WTC11 (cell line): ENCODE measurements at regions not wholly inside any gene's neighbourhood (a gene's known extent, or its start where the extent isn't known, plus 50 kb on each side); places are given as distances from the start of the nearest gene placed in this dataset.

ENCODE experiments used
- ATAC-seq: fragments of 200-7000 bp; cut with Tn5 transposase; 2 replicates; pipeline ENCODE4 v1.10.0; 2021; ENCODE audit warnings: mild to moderate bottlenecking, moderate library complexity
- CTCF ChIA-PET: fragments of 300-600 bp; sonication (Branson Sonifier 250); formaldehyde crosslinking; loops from one replicate; lab custom pipeline; 2021; ENCODE audit warnings: antibody characterized with exemption; lab: Charles Lee
- POLR2A ChIA-PET: fragments of 350-600 bp; sonication (Branson Sonifier 250); formaldehyde crosslinking; loops from one replicate; lab custom pipeline; 2021; ENCODE audit warnings: antibody characterized with exemption; lab: Charles Lee
- DNase-seq: peaks from one replicate; pipeline ENCODE4 v3.0.0; 2021; ENCODE audit warnings: low spot score
- H3K27ac Mint-ChIP-seq: 2 replicates; pipeline ENCODE4 v1.8.0; 2021; ENCODE audit warnings: mixed read lengths
- H3K27me3 Mint-ChIP-seq: 2 replicates; pipeline ENCODE4 v1.8.0; 2021; ENCODE audit warnings: low read depth, mild to moderate bottlenecking, moderate library complexity, mixed read lengths
- H3K36me3 Mint-ChIP-seq: 2 replicates; pipeline ENCODE4 v1.8.0; 2021; ENCODE audit warnings: mixed read lengths
- H3K4me1 Mint-ChIP-seq: 2 replicates; pipeline ENCODE4 v1.8.0; 2022; ENCODE audit warnings: mixed read lengths
- H3K4me3 Mint-ChIP-seq: 2 replicates; pipeline ENCODE4 v1.8.0; 2021; ENCODE audit warnings: mild to moderate bottlenecking, moderate library complexity, mixed read lengths
- H3K9me3 Mint-ChIP-seq: 2 replicates; pipeline ENCODE4 v1.8.0; 2021; ENCODE audit warnings: mixed read lengths
- AR ChIP-seq: fragments of 250-450 bp; sonication (Bioruptor Pico); IDR thresholded peaks from 2 replicates; pipeline ENCODE4 v1.9.0; 2021; ENCODE audit warnings: mild to moderate bottlenecking
- CREM ChIP-seq: sonication (generic); formaldehyde crosslinking; IDR thresholded peaks from 2 replicates; pipeline ENCODE4 v1.8.1; 2022; ENCODE audit warnings: mild to moderate bottlenecking, missing genetic modification reagents, moderate library complexity
- CTCF ChIP-seq: fragments of 200-600 bp; IDR thresholded peaks from 2 replicates; pipeline ENCODE4 v1.8.0; 2022; ENCODE audit warnings: antibody characterized with exemption
- ELF4 ChIP-seq: sonication (generic); formaldehyde crosslinking; IDR thresholded peaks from 2 replicates; pipeline ENCODE4 v1.8.1; 2022; ENCODE audit warnings: low read depth, mild to moderate bottlenecking, moderate library complexity, missing genetic modification reagents
- ERG ChIP-seq: fragments of 250-450 bp; sonication (Bioruptor Pico); IDR thresholded peaks from 2 replicates; pipeline ENCODE4 v1.8.0; 2021; ENCODE audit warnings: mild to moderate bottlenecking
- FOXK1 ChIP-seq: sonication (generic); formaldehyde crosslinking; IDR thresholded peaks from 2 replicates; pipeline ENCODE4 v1.8.0; 2022; ENCODE audit warnings: mild to moderate bottlenecking, moderate library complexity, missing genetic modification reagents
- FOXP1 ChIP-seq: sonication (generic); formaldehyde crosslinking; IDR thresholded peaks from 2 replicates; pipeline ENCODE4 v1.8.0; 2022; ENCODE audit warnings: missing genetic modification reagents, mild to moderate bottlenecking, moderate library complexity, borderline replicate concordance
- JAZF1 ChIP-seq: fragments of 250-450 bp; sonication (Bioruptor Pico); IDR thresholded peaks from 2 replicates; pipeline ENCODE4 v1.9.0; 2021; ENCODE audit warnings: moderate library complexity, mild to moderate bottlenecking, inconsistent platforms
- NFE2L1 ChIP-seq: sonication (generic); formaldehyde crosslinking; IDR thresholded peaks from 2 replicates; pipeline ENCODE4 v1.8.1; 2023; ENCODE audit warnings: missing genetic modification reagents
- NR1H2 ChIP-seq: sonication (generic); formaldehyde crosslinking; IDR thresholded peaks from 2 replicates; pipeline ENCODE4 v1.9.0; 2021; ENCODE audit warnings: mild to moderate bottlenecking, moderate library complexity, missing genetic modification reagents
- OVOL2 ChIP-seq: fragments of 250-450 bp; sonication (Bioruptor Pico); IDR thresholded peaks from 2 replicates; pipeline ENCODE4 v1.9.0; 2021; ENCODE audit warnings: mild to moderate bottlenecking, borderline replicate concordance
- TP53 ChIP-seq: sonication (generic); formaldehyde crosslinking; IDR thresholded peaks from 2 replicates; pipeline ENCODE4 v1.8.1; 2023; ENCODE audit warnings: mild to moderate bottlenecking, missing genetic modification reagents
- ZNF121 ChIP-seq: sonication (generic); formaldehyde crosslinking; IDR thresholded peaks from 2 replicates; pipeline ENCODE4 v1.8.0; 2023; ENCODE audit warnings: missing genetic modification reagents
- TF ChIP-seq, protein P1 (sequence below): fragments of 250-450 bp; sonication (Bioruptor Pico); IDR thresholded peaks from 2 replicates; pipeline ENCODE4 v1.9.0; 2021; ENCODE audit warnings: mild to moderate bottlenecking
- TF ChIP-seq, protein P2 (sequence below): sonication (generic); formaldehyde crosslinking; IDR thresholded peaks from 2 replicates; pipeline ENCODE4 v1.8.1; 2023; ENCODE audit warnings: mild to moderate bottlenecking, missing genetic modification reagents, borderline replicate concordance
- TF ChIP-seq, protein P3 (sequence below): sonication (generic); formaldehyde crosslinking; IDR thresholded peaks from 2 replicates; pipeline ENCODE4 v1.8.1; 2022; ENCODE audit warnings: missing genetic modification reagents, borderline replicate concordance
- TF ChIP-seq, protein P4 (sequence below): sonication (generic); formaldehyde crosslinking; IDR thresholded peaks from 2 replicates; pipeline ENCODE4 v1.8.0; 2023; ENCODE audit warnings: missing genetic modification reagents, mild to moderate bottlenecking, borderline replicate concordance
- TF ChIP-seq, protein P5 (sequence below): sonication (generic); formaldehyde crosslinking; IDR thresholded peaks from 2 replicates; pipeline ENCODE4 v1.8.1; 2022; ENCODE audit warnings: mild to moderate bottlenecking, moderate library complexity, missing genetic modification reagents

DNA sequence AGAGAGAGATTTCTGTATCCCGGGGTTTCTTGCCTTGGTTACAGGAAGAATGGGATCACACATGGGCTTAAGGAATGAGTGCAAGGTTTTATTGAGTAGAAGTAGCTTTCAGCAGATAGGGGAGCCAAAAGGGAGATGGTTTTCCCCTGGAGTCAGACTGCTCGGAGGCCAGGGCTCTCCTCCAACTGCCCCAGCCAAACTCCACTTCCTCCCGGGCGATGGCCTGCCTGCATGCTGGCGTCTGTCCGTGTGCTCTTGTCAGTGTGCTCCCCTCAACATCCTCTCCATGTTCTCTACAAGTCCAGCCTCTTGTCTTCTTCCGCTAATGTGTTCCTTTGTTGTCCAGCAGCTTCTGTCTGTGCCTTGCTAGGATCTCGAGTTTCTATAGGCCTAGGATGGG is 421.3 kb upstream of the ADGRL2 start:
- no peaks in the 10 kb centered on the region for H3K36me3 Mint-ChIP-seq
- no peak for TF ChIP-seq TP53 (CRISPR knock-in tag)
- TF ChIP-seq, protein P1, sequence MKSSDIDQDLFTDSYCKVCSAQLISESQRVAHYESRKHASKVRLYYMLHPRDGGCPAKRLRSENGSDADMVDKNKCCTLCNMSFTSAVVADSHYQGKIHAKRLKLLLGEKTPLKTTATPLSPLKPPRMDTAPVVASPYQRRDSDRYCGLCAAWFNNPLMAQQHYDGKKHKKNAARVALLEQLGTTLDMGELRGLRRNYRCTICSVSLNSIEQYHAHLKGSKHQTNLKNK = no peak
- TF ChIP-seq CREM (CRISPR knock-in tag) = no peak
- TF ChIP-seq, protein P2, sequence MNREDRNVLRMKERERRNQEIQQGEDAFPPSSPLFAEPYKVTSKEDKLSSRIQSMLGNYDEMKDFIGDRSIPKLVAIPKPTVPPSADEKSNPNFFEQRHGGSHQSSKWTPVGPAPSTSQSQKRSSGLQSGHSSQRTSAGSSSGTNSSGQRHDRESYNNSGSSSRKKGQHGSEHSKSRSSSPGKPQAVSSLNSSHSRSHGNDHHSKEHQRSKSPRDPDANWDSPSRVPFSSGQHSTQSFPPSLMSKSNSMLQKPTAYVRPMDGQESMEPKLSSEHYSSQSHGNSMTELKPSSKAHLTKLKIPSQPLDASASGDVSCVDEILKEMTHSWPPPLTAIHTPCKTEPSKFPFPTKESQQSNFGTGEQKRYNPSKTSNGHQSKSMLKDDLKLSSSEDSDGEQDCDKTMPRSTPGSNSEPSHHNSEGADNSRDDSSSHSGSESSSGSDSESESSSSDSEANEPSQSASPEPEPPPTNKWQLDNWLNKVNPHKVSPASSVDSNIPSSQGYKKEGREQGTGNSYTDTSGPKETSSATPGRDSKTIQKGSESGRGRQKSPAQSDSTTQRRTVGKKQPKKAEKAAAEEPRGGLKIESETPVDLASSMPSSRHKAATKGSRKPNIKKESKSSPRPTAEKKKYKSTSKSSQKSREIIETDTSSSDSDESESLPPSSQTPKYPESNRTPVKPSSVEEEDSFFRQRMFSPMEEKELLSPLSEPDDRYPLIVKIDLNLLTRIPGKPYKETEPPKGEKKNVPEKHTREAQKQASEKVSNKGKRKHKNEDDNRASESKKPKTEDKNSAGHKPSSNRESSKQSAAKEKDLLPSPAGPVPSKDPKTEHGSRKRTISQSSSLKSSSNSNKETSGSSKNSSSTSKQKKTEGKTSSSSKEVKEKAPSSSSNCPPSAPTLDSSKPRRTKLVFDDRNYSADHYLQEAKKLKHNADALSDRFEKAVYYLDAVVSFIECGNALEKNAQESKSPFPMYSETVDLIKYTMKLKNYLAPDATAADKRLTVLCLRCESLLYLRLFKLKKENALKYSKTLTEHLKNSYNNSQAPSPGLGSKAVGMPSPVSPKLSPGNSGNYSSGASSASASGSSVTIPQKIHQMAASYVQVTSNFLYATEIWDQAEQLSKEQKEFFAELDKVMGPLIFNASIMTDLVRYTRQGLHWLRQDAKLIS = no peak
- TF ChIP-seq ERG (CRISPR knock-in tag) = no peak
- no peak for TF ChIP-seq AR
- no peak for TF ChIP-seq ZNF121 (CRISPR knock-in tag)
- TF ChIP-seq CTCF = no peak
- no peak for TF ChIP-seq JAZF1
- TF ChIP-seq NFE2L1 (CRISPR knock-in tag) = no peak
- TF ChIP-seq OVOL2 (CRISPR knock-in tag) = no peak
- TF ChIP-seq FOXP1 (CRISPR knock-in tag) = no peak
- TF ChIP-seq, all 79 proteins: peak for 0
- DNase-seq (no peak), ATAC-seq (peak; percentile 55)
- H3K27me3 Mint-ChIP-seq = no peaks in the 10 kb centered on the region
- peaks cover 30% of the 10 kb centered on the region for H3K4me1 Mint-ChIP-seq
- CTCF ChIA-PET = interaction anchor here (2.0 kb wide), 1 partner anchor 35 kb away, joined by 8 read pairs; no protein-coding TSS in a partner anchor
- H3K4me3 Mint-ChIP-seq = no peak overlapping the region
- H3K27ac Mint-ChIP-seq = 0 out of 2 replicates have a peak overlapping the region, but pooled peaks have one; percentile 6
- POLR2A ChIA-PET = no interaction called here
- H3K9me3 Mint-ChIP-seq = no peaks in the 10 kb centered on the region

GRCh38 chr1:81377406-81377805 is 423.3 kb upstream of the ADGRL2 start:
- ChIA-PET CTCF (no interaction called here), POLR2A (no interaction called here)
- H3K4me3 Mint-ChIP-seq = no peak overlapping the region
- H3K4me1 Mint-ChIP-seq = peaks cover 35% of the 10 kb centered on the region
- H3K27me3 Mint-ChIP-seq = no peaks in the 10 kb centered on the region
- ATAC-seq (peak; percentile 85), DNase-seq (peak; percentile 21)
- H3K36me3 Mint-ChIP-seq = no peaks in the 10 kb centered on the region
- H3K9me3 Mint-ChIP-seq = no peaks in the 10 kb centered on the region
- H3K27ac Mint-ChIP-seq = no peak overlapping the region
- TF ChIP-seq FOXK1 (CRISPR knock-in tag) (no peak), JAZF1 (no peak), ELF4 (CRISPR knock-in tag) (no peak), NR1H2 (no peak), FOXP1 (CRISPR knock-in tag) (no peak), TP53 (CRISPR knock-in tag) (no peak)
- TF ChIP-seq, protein P3, sequence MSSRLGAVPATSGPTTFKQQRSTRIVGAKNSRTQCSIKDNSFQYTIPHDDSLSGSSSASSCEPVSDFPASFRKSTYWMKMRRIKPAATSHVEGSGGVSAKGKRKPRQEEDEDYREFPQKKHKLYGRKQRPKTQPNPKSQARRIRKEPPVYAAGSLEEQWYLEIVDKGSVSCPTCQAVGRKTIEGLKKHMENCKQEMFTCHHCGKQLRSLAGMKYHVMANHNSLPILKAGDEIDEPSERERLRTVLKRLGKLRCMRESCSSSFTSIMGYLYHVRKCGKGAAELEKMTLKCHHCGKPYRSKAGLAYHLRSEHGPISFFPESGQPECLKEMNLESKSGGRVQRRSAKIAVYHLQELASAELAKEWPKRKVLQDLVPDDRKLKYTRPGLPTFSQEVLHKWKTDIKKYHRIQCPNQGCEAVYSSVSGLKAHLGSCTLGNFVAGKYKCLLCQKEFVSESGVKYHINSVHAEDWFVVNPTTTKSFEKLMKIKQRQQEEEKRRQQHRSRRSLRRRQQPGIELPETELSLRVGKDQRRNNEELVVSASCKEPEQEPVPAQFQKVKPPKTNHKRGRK (CRISPR knock-in tag) = no peak
- TF ChIP-seq, protein P4, sequence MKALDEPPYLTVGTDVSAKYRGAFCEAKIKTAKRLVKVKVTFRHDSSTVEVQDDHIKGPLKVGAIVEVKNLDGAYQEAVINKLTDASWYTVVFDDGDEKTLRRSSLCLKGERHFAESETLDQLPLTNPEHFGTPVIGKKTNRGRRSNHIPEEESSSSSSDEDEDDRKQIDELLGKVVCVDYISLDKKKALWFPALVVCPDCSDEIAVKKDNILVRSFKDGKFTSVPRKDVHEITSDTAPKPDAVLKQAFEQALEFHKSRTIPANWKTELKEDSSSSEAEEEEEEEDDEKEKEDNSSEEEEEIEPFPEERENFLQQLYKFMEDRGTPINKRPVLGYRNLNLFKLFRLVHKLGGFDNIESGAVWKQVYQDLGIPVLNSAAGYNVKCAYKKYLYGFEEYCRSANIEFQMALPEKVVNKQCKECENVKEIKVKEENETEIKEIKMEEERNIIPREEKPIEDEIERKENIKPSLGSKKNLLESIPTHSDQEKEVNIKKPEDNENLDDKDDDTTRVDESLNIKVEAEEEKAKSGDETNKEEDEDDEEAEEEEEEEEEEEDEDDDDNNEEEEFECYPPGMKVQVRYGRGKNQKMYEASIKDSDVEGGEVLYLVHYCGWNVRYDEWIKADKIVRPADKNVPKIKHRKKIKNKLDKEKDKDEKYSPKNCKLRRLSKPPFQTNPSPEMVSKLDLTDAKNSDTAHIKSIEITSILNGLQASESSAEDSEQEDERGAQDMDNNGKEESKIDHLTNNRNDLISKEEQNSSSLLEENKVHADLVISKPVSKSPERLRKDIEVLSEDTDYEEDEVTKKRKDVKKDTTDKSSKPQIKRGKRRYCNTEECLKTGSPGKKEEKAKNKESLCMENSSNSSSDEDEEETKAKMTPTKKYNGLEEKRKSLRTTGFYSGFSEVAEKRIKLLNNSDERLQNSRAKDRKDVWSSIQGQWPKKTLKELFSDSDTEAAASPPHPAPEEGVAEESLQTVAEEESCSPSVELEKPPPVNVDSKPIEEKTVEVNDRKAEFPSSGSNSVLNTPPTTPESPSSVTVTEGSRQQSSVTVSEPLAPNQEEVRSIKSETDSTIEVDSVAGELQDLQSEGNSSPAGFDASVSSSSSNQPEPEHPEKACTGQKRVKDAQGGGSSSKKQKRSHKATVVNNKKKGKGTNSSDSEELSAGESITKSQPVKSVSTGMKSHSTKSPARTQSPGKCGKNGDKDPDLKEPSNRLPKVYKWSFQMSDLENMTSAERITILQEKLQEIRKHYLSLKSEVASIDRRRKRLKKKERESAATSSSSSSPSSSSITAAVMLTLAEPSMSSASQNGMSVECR (CRISPR knock-in tag) = no peak
- TF ChIP-seq, protein P5, sequence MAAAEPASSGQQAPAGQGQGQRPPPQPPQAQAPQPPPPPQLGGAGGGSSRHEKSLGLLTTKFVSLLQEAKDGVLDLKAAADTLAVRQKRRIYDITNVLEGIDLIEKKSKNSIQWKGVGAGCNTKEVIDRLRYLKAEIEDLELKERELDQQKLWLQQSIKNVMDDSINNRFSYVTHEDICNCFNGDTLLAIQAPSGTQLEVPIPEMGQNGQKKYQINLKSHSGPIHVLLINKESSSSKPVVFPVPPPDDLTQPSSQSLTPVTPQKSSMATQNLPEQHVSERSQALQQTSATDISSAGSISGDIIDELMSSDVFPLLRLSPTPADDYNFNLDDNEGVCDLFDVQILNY (CRISPR knock-in tag) = no peak
